H1 (cell line): ENCODE measurements at regions not wholly inside any gene's neighbourhood (a gene's known extent, or its start where the extent isn't known, plus 50 kb on each side); places are given as distances from the start of the nearest gene placed in this dataset.

Experiments
- CTCF ChIA-PET: fragments of 300-600 bp; sonication (Branson Sonifier 250); formaldehyde crosslinking; loops from one replicate; lab custom pipeline; 2021; ENCODE audit not compliant: partially characterized antibody; lab: Charles Lee
- POLR2A ChIA-PET: fragments of 300-600 bp; sonication (Branson Sonifier 250); formaldehyde crosslinking; loops from one replicate; lab custom pipeline; 2021; ENCODE audit warnings: inconsistent platforms; ENCODE audit not compliant: partially characterized antibody; lab: Charles Lee
- DNase-seq, 2 experiments: peaks; one replicate each; pipeline versions ENCODE4 v3.0.0 to v3.0.0-alpha.2; 2010 to 2022; ENCODE audit warnings: low spot score in 2 of 2, low read depth in 1 of 2, mixed read lengths in 1 of 2
- FAIRE-seq: peaks from 2 replicates; lab custom pipeline; 2011; peaks lifted over from hg19 to GRCh38; lab: Jason Lieb, UNC
- H2AFZ ChIP-seq: 2 replicates; pipeline ENCODE4 v1.8.1; 2012; ENCODE audit warnings: low read length, inconsistent platforms
- H2AK5ac ChIP-seq: 2 replicates; pipeline ENCODE4 v1.6.1; 2013; ENCODE audit warnings: low read depth, low read length
- H2BK120ac ChIP-seq: replicated peaks from 2 replicates; pipeline ENCODE3; 2013; ENCODE audit warnings: low read depth, low read length, inconsistent platforms
- H2BK12ac ChIP-seq: 2 replicates; pipeline ENCODE4 v1.6.1; 2013; ENCODE audit warnings: low read depth, low read length
- H2BK15ac ChIP-seq: 2 replicates; pipeline ENCODE4 v1.6.1; 2013; ENCODE audit warnings: low read length
- H2BK20ac ChIP-seq: 2 replicates; pipeline ENCODE4 v1.6.1; 2013; ENCODE audit warnings: low read length
- H2BK5ac ChIP-seq: 2 replicates; pipeline ENCODE4 v1.6.1; 2013; ENCODE audit warnings: low read depth, low read length
- H3K14ac ChIP-seq: 2 replicates; pipeline ENCODE4 v1.6.1; 2013; ENCODE audit warnings: inconsistent platforms; ENCODE audit not compliant: insufficient read length
- H3K18ac ChIP-seq: 2 replicates; pipeline ENCODE4 v1.6.1; 2013; ENCODE audit warnings: low read length; ENCODE audit errors: extremely low read depth
- H3K23ac ChIP-seq: 2 replicates; pipeline ENCODE4 v1.6.1; 2013; ENCODE audit warnings: inconsistent platforms; ENCODE audit not compliant: insufficient read length
- H3K23me2 ChIP-seq: 2 replicates; pipeline ENCODE4 v1.6.1; 2013; ENCODE audit warnings: low read depth, low read length
- H3K27ac ChIP-seq: 2 replicates; pipeline ENCODE4 v1.6.1; 2011; ENCODE audit warnings: low read depth, low read length, inconsistent platforms
- H3K27me3 ChIP-seq, 4 experiments: replicated peaks in 1 of 4; 1 replicate in 1 of 4; 2 replicates in 3 of 4; pipeline versions ENCODE4 v1.6.1 to v1.8.1; 2011 to 2013; ENCODE audit warnings: low read length in 3 of 4, mild to moderate bottlenecking in 3 of 4, inconsistent platforms in 2 of 4, mixed read lengths in 2 of 4, moderate library complexity in 1 of 4; ENCODE audit not compliant: control insufficient read depth in 3 of 4, insufficient read depth in 3 of 4; ENCODE audit errors: extremely low read depth in 1 of 4
- H3K36me3 ChIP-seq, 4 experiments: 2 replicates each; pipeline versions ENCODE4 v1.6.1 to v1.8.1; 2011 to 2013; ENCODE audit warnings: mild to moderate bottlenecking in 4 of 4, low read length in 3 of 4, moderate library complexity in 2 of 4, control low read depth in 1 of 4, inconsistent platforms in 1 of 4; ENCODE audit not compliant: insufficient read depth in 4 of 4, control insufficient read depth in 2 of 4
- H3K4ac ChIP-seq: replicated peaks from 2 replicates; pipeline ENCODE3; 2013; ENCODE audit warnings: low read length, low read depth, mixed read lengths, inconsistent platforms; ENCODE audit not compliant: insufficient read length
- H3K4me1 ChIP-seq, 4 experiments: replicated peaks in 1 of 4; 1 replicate in 1 of 4; 2 replicates in 3 of 4; pipeline versions ENCODE4 v1.6.1 to v1.8.1; 2011 to 2013; ENCODE audit warnings: low read length in 3 of 4, inconsistent platforms in 2 of 4, mixed read lengths in 1 of 4; ENCODE audit not compliant: insufficient read depth in 4 of 4, control insufficient read depth in 3 of 4
- H3K4me2 ChIP-seq, 2 experiments: 2 replicates each; pipeline versions ENCODE4 v1.6.1 to v1.8.1; 2011 to 2013; ENCODE audit warnings: low read depth in 2 of 2, low read length in 2 of 2, control low read depth in 1 of 2, inconsistent platforms in 1 of 2, mild to moderate bottlenecking in 1 of 2; ENCODE audit not compliant: insufficient read depth in 1 of 2
- H3K4me3 ChIP-seq, 4 experiments: fragments of 200-600, 300-600 bp in 1 of 4; sonication (generic), shearing (Covaris generic), sonication (Bioruptor Twin) in 1 of 4; 2 replicates each; pipeline versions ENCODE4 v1.5.1 to v1.8.1; 2011 to 2016; ENCODE audit warnings: low read length in 4 of 4, low read depth in 3 of 4, control low read depth in 2 of 4, inconsistent platforms in 2 of 4, mild to moderate bottlenecking in 2 of 4, mixed read lengths in 1 of 4, moderate library complexity in 1 of 4; ENCODE audit not compliant: insufficient read depth in 2 of 4; ENCODE audit errors: extremely low read depth in 1 of 4
- H3K56ac ChIP-seq: replicated peaks from 2 replicates; pipeline ENCODE3; 2013; ENCODE audit warnings: low read depth, mild to moderate bottlenecking, mixed read lengths, low read length, inconsistent platforms; ENCODE audit not compliant: insufficient read length
- H3K79me1 ChIP-seq: 2 replicates; pipeline ENCODE4 v1.6.1; 2013; ENCODE audit warnings: low read depth, low read length, control low read depth
- H3K79me2 ChIP-seq, 2 experiments: 2 replicates each; pipeline versions ENCODE4 v1.6.1 to v1.8.1; 2012 to 2013; ENCODE audit warnings: low read length in 2 of 2, mild to moderate bottlenecking in 2 of 2, inconsistent platforms in 1 of 2; ENCODE audit not compliant: insufficient read depth in 2 of 2, control insufficient read depth in 1 of 2
- H3K9ac ChIP-seq, 4 experiments: replicated peaks in 1 of 4; 1 replicate in 1 of 4; 2 replicates in 3 of 4; pipeline versions ENCODE4 v1.6.1 to v1.8.1; 2011 to 2013; ENCODE audit warnings: low read depth in 3 of 4, low read length in 3 of 4, control low read depth in 2 of 4, mild to moderate bottlenecking in 2 of 4, moderate library complexity in 2 of 4, inconsistent platforms in 1 of 4; ENCODE audit errors: extremely low read depth in 1 of 4
- H3K9me3 ChIP-seq, 2 experiments: 2 replicates each; pipeline versions ENCODE4 v1.6.1 to v1.8.1; 2012 to 2013; ENCODE audit warnings: mild to moderate bottlenecking in 2 of 2, moderate library complexity in 2 of 2, control low read depth in 1 of 2, inconsistent platforms in 1 of 2, low read depth in 1 of 2, low read length in 1 of 2, mixed read lengths in 1 of 2; ENCODE audit not compliant: insufficient read depth in 2 of 2
- H4K20me1 ChIP-seq, 2 experiments: replicated peaks in 1 of 2; 2 replicates each; pipeline versions ENCODE3 to v1.8.1; 2011 to 2013; ENCODE audit warnings: inconsistent platforms in 2 of 2, low read length in 2 of 2, mild to moderate bottlenecking in 1 of 2; ENCODE audit not compliant: insufficient read depth in 2 of 2, control insufficient read depth in 1 of 2
- H4K5ac ChIP-seq: 2 replicates; pipeline ENCODE4 v1.6.1; 2013; ENCODE audit warnings: low read length, low read depth, mixed read lengths, inconsistent platforms; ENCODE audit not compliant: insufficient read length
- H4K8ac ChIP-seq: 2 replicates; pipeline ENCODE4 v1.8.0; 2013; ENCODE audit warnings: mild to moderate bottlenecking, moderate library complexity, low read length, inconsistent platforms; ENCODE audit not compliant: insufficient read depth; ENCODE audit errors: extremely low read depth
- H4K91ac ChIP-seq: replicated peaks from 2 replicates; pipeline ENCODE3; 2013; ENCODE audit warnings: low read length, mixed read lengths, inconsistent platforms; ENCODE audit not compliant: insufficient read length
- ATF3 ChIP-seq: IDR thresholded peaks from 2 replicates; pipeline ENCODE4 v1.6.1; 2011; ENCODE audit warnings: low read depth, mild to moderate bottlenecking, low read length; ENCODE audit not compliant: insufficient read depth
- CHD2 ChIP-seq: IDR thresholded peaks from 2 replicates; pipeline ENCODE4 v1.6.1; 2012; ENCODE audit warnings: low read length, improper control_type of control experiment
- MAX ChIP-seq: IDR thresholded peaks from 2 replicates; pipeline ENCODE4 v1.6.1; 2012; ENCODE audit warnings: inconsistent platforms
- NANOG ChIP-seq: IDR thresholded peaks from 2 replicates; pipeline ENCODE4 v1.6.1; 2011; ENCODE audit warnings: low read length, low read depth, mild to moderate bottlenecking, inconsistent platforms; ENCODE audit not compliant: insufficient read depth, poor library complexity, severe bottlenecking
- POU5F1 ChIP-seq: IDR thresholded peaks from 2 replicates; pipeline ENCODE4 v1.6.1; 2011; ENCODE audit warnings: low read depth, mild to moderate bottlenecking, low read length, moderate library complexity
- RBBP5 ChIP-seq: IDR thresholded peaks from 2 replicates; pipeline ENCODE4 v1.7.1; 2012; ENCODE audit warnings: low read depth, mild to moderate bottlenecking, inconsistent platforms, low read length, moderate library complexity, borderline replicate concordance
- SIRT6 ChIP-seq: IDR thresholded peaks from one replicate; pipeline ENCODE4 v1.7.1; 2012; ENCODE audit warnings: low read length, inconsistent platforms
- TAF1 ChIP-seq: IDR thresholded peaks from 2 replicates; pipeline ENCODE4 v1.6.1; 2011; ENCODE audit warnings: mild to moderate bottlenecking, low read depth, low read length
- TCF12 ChIP-seq: IDR thresholded peaks from 2 replicates; pipeline ENCODE4 v1.6.1; 2011; ENCODE audit warnings: low read depth, mild to moderate bottlenecking, low read length
- ZNF274 ChIP-seq: IDR thresholded peaks from 2 replicates; pipeline ENCODE4 v1.7.0; 2012; ENCODE audit warnings: low read length, borderline replicate concordance; ENCODE audit errors: extremely low read depth
- WGBS, 2 experiments: shearing (Covaris generic) in 1 of 2; methylation state at CpG; one replicate each; pipeline versions ENCODE4 v1.1.6 to v1.1.7; 2013 to 2015; ENCODE audit warnings: low lambda C conversion rate in 2 of 2, mixed read lengths in 2 of 2, inconsistent platforms in 1 of 2, low coverage in 1 of 2, missing lambda C conversion rate in 1 of 2; ENCODE audit not compliant: insufficient replicate concordance in 2 of 2, insufficient coverage in 1 of 2, insufficient read length in 1 of 2; ENCODE audit errors: extremely low coverage in 1 of 2, missing lambda C conversion rate in 1 of 2; 5-methylcytosine and 5-hydroxymethylcytosine counted together

- Histone ChIP-seq H4K91ac (no peak overlapping the region), H2BK20ac (no peak overlapping the region), H3K4me1 (peaks cover 0 to 4% (median under 1%) of the 10 kb centered on the region in 4 experiments; a peak in 3 of 7 replicates), H3K4me2 (no peak overlapping the region), H3K79me1 (no peaks in the 10 kb centered on the region), H2BK120ac (no peak overlapping the region), H3K23me2 (peaks cover 7% of the 10 kb centered on the region), H2AFZ (no peak overlapping the region), H4K5ac (no peak overlapping the region), H3K56ac (no peak overlapping the region), H3K9ac (no peak overlapping the region), H3K14ac (no peak overlapping the region), H3K79me2 (peaks cover 0 to 5% of the 10 kb centered on the region in 2 experiments; a peak in 1 of 4 replicates), H3K36me3 (no peaks in the 10 kb centered on the region), H2BK5ac (no peak overlapping the region), H3K4ac (no peak overlapping the region), H4K8ac (no peak overlapping the region), H3K4me3 (no peak overlapping the region), H4K20me1 (peaks cover 0 to 3% of the 10 kb centered on the region in 2 experiments), H2BK15ac (no peak overlapping the region), H2AK5ac (no peak overlapping the region), H3K9me3 (peaks cover 22 to 23% of the 10 kb centered on the region in 2 experiments), H2BK12ac (no peak overlapping the region), H3K27me3 (peaks cover 0 to 6% (median 0%) of the 10 kb centered on the region in 4 experiments; a peak in 4 of 7 replicates), H3K18ac (no peak overlapping the region), H3K27ac (no peak overlapping the region), H3K23ac (no peak overlapping the region)
- CTCF ChIA-PET, result interaction anchor here (2.5 kb wide), 1 partner anchor 59 kb away, joined by 8 read pairs; no protein-coding TSS in a partner anchor
- 83% methylated on average over 7 of the region's 7 CpGs; no CpG with 5 or more reads in 1 of the 2 experiments for WGBS, 2 experiments
- DNase-seq, result no peak
- FAIRE-seq, result no peak
- POLR2A ChIA-PET, result no interaction called here
- TF ChIP-seq POU5F1 (no peak), CHD2 (no peak), TAF1 (no peak), MAX (no peak), ATF3 (no peak), TCF12 (no peak), RBBP5 (no peak), SIRT6 (no peak), NANOG (no peak), ZNF274 (no peak)
Observed at GRCh38 chr10:131512852-131513251, 201.3 kb upstream of the TCERG1L start.
